IPS DF 4.7 (cell line): ENCODE measurements at regions not wholly inside any gene's neighbourhood (a gene's known extent, or its start where the extent isn't known, plus 50 kb on each side); places are given as distances from the start of the nearest gene placed in this dataset.
"Not testable (repeated sequence)": the region's sequence is repeated elsewhere in the genome, so short reads cannot be mapped to it uniquely, and the experiment has no call there.

Source experiments
- DNase-seq: peaks from one replicate; pipeline ENCODE4 v3.0.0-alpha.2; 2013; ENCODE audit warnings: low spot score; ENCODE audit errors: extremely low read depth

GRCh38 chr4:106601519-106601918, 232.9 kb upstream of the GIMD1 start:
- DNase-seq: no peak

- no peak for DNase-seq
Measured at GRCh38 chr4:106595906-106596305, 227.3 kb upstream of the GIMD1 start.

GRCh38 chr4:106594291-106594952, 225.8 kb upstream of the GIMD1 start:
- no peak for DNase-seq

GRCh38 chr4:106588891-106589290, 220.3 kb upstream of the GIMD1 start:
- no peak for DNase-seq

GRCh38 chr4:106587558-106587957, 219.0 kb upstream of the GIMD1 start:
- DNase-seq: no peak

GRCh38 chr4:106585915-106586349, 217.4 kb upstream of the GIMD1 start:
- DNase-seq: no peak

GRCh38 chr4:106584337-106584989, 215.9 kb upstream of the GIMD1 start:
- no peak for DNase-seq

GRCh38 chr4:106583567-106583966, 215.0 kb upstream of the GIMD1 start:
- DNase-seq: no peak

- DNase-seq: no peak
Measured at GRCh38 chr4:106583108-106583507, 214.5 kb upstream of the GIMD1 start.

- no peak for DNase-seq
Measured at GRCh38 chr4:106582103-106582502, 213.5 kb upstream of the GIMD1 start.

- no peak for DNase-seq
Measured at GRCh38 chr4:106579236-106579635, 210.7 kb upstream of the GIMD1 start.

- no peak for DNase-seq
Measured at GRCh38 chr4:106569146-106570031, 200.8 kb upstream of the GIMD1 start.

- no peak for DNase-seq
Measured at GRCh38 chr4:106565727-106566126, 197.1 kb upstream of the GIMD1 start.

GRCh38 chr4:106563637-106564036, 195.1 kb upstream of the GIMD1 start:
- DNase-seq: not testable (repeated sequence)

- no peak for DNase-seq
Measured at GRCh38 chr4:106551724-106552123, 183.1 kb upstream of the GIMD1 start.

GRCh38 chr4:106548446-106549044, 180.0 kb upstream of the GIMD1 start:
- DNase-seq: no peak

- no peak for DNase-seq
Measured at GRCh38 chr4:106546370-106546769, 177.8 kb upstream of the GIMD1 start.

GRCh38 chr4:106542609-106543008, 174.0 kb upstream of the GIMD1 start:
- DNase-seq: not testable (repeated sequence)

- DNase-seq: no peak
Measured at GRCh38 chr4:106541253-106541652, 172.7 kb upstream of the GIMD1 start.

- DNase-seq: no peak
Measured at GRCh38 chr4:106530821-106531220, 162.2 kb upstream of the GIMD1 start.

- DNase-seq: no peak
Measured at GRCh38 chr4:106530024-106530361, 161.4 kb upstream of the GIMD1 start.
